Spleen (tissue), 11 donors: ENCODE measurements at regions not wholly inside any gene's neighbourhood (a gene's known extent, or its start where the extent isn't known, plus 50 kb on each side); places are given as distances from the start of the nearest gene placed in this dataset.
"Not testable (repeated sequence)": the region's sequence is repeated elsewhere in the genome, so short reads cannot be mapped to it uniquely, and the experiment has no call there.

Experiments used
- DNase-seq: peaks from one replicate; pipeline ENCODE4 v3.0.0-alpha.2; 2020
- H3K27ac ChIP-seq, 8 donors: fragments of 200-600 bp; sonication (generic) in 7 of 8; 1 replicate in 4 of 8; 2 replicates in 4 of 8; pipeline versions ENCODE4 v1.5.0 to v1.8.0; 2016 to 2021; ENCODE audit warnings: inconsistent platforms in 4 of 8, mild to moderate bottlenecking in 4 of 8, moderate library complexity in 1 of 8
- H3K27me3 ChIP-seq, 7 donors: fragments of 200-600 bp; sonication (generic) in 6 of 7; replicated peaks in 1 of 7; 1 replicate in 4 of 7; 2 replicates in 3 of 7; pipeline versions ENCODE4 v1.5.0 to v1.8.0; 2016 to 2021; ENCODE audit warnings: inconsistent platforms in 3 of 7, mild to moderate bottlenecking in 1 of 7
- H3K36me3 ChIP-seq, 6 donors: fragments of 200-600 bp; sonication (generic) in 5 of 6; 1 replicate in 4 of 6; 2 replicates in 2 of 6; pipeline versions ENCODE4 v1.5.0 to v1.8.0; 2016 to 2021; ENCODE audit warnings: inconsistent platforms in 2 of 6
- H3K4me1 ChIP-seq, 6 donors: fragments of 200-600 bp; sonication (generic) in 5 of 6; 1 replicate in 3 of 6; 2 replicates in 3 of 6; pipeline versions ENCODE4 v1.5.0 to v1.8.0; 2016 to 2021; ENCODE audit warnings: inconsistent platforms in 3 of 6
- H3K4me3 ChIP-seq, 8 donors: fragments of 200-600 bp; sonication (generic) in 7 of 8; 1 replicate in 4 of 8; 2 replicates in 4 of 8; pipeline versions ENCODE4 v1.5.0 to v1.8.0; 2016 to 2021; ENCODE audit warnings: inconsistent platforms in 4 of 8, mild to moderate bottlenecking in 4 of 8, moderate library complexity in 2 of 8
- H3K9me3 ChIP-seq, 8 donors: fragments of 200-600 bp; sonication (generic) in 7 of 8; 1 replicate in 4 of 8; 2 replicates in 4 of 8; pipeline versions ENCODE4 v1.5.0 to v1.8.0; 2016 to 2021; ENCODE audit warnings: inconsistent platforms in 4 of 8
- POLR2A ChIP-seq, 3 donors: fragments of 450-650 bp; IDR thresholded peaks; one replicate each; pipeline ENCODE4 v1.5.1; 2017; ENCODE audit warnings: antibody characterized with exemption in 3 of 3, mild to moderate bottlenecking in 1 of 3
- POLR2AphosphoS5 ChIP-seq, 3 donors: sonication (generic); formaldehyde crosslinking; IDR thresholded peaks; one replicate each; pipeline ENCODE4 v1.5.1; 2017; ENCODE audit warnings: antibody characterized with exemption in 3 of 3
- WGBS, 5 donors: extraction: QIAGEN DNeasy Blood & Tissue Kit in 3 of 5; methylation state at CpG; one replicate each; pipeline versions ENCODE4 v1.1.5 to v1.1.7; 2013 to 2018; 5-methylcytosine and 5-hydroxymethylcytosine counted together
- intact Hi-C: fragments of 100-400 bp; cut with DNase I; formaldehyde crosslinking; loops from one replicate; pipeline ENCODE4 v1.15.0; 2023; ENCODE audit warnings: low total_unique reads
- TF ChIP-seq, protein P1 (sequence below), 11 experiments: fragments of 200-600 bp in 7 of 11; fragments of 450-650 bp in 4 of 11; sonication (generic) in 4 of 11; IDR thresholded peaks in 8 of 11; conservative IDR thresholded peaks in 3 of 11; 1 replicate in 7 of 11; 2 replicates in 4 of 11; pipeline versions ENCODE4 v1.4.0 to v1.8.0; 2016 to 2021; ENCODE audit warnings: antibody characterized with exemption in 11 of 11, inconsistent platforms in 4 of 11, mild to moderate bottlenecking in 1 of 11
- donor health status: healthy with polysubstance abuse.
- donor health status: DM: no; HTN: no; CAD: no; lungs with moderate emphysema.
- donor health status: DM: no; HTN: no; CAD: no.
- donor health status: Bipolar disorder and iron deficiency.
- donor health status: healthy.
- donor health status: DM: no; HTN: no; CAD: no.
- donor health status: DM: yes; HTN: yes; CAD: no.

DNA sequence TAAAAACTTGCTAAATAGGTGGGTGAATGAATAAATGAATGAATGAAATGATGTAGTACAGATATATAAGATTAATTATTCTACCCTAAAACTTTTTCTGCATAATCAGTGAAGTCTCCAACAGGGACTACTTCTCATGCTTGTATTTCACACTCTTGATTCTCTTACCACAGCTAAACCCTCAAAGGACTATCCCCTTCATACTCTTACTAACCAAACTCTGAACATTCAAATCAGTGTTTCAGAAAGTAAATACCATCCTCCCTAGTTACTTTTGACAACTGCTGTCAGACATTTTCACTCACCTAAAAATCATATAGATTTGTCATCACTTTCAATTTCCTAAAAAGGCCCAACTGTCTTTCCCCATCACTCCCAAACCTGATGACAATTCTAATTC lies 234.3 kb upstream of the HHIP start:
- no peak for DNase-seq
- H3K27me3 ChIP-seq, result no peaks in the 10 kb centered on the region
- intact Hi-C loops, result no loop called here
- H3K27ac ChIP-seq, result no peak overlapping the region
- TF ChIP-seq, protein P1, sequence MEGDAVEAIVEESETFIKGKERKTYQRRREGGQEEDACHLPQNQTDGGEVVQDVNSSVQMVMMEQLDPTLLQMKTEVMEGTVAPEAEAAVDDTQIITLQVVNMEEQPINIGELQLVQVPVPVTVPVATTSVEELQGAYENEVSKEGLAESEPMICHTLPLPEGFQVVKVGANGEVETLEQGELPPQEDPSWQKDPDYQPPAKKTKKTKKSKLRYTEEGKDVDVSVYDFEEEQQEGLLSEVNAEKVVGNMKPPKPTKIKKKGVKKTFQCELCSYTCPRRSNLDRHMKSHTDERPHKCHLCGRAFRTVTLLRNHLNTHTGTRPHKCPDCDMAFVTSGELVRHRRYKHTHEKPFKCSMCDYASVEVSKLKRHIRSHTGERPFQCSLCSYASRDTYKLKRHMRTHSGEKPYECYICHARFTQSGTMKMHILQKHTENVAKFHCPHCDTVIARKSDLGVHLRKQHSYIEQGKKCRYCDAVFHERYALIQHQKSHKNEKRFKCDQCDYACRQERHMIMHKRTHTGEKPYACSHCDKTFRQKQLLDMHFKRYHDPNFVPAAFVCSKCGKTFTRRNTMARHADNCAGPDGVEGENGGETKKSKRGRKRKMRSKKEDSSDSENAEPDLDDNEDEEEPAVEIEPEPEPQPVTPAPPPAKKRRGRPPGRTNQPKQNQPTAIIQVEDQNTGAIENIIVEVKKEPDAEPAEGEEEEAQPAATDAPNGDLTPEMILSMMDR (IDR thresholded peaks at IDR 0.05 in 8 of 11, conservative IDR thresholded peaks at IDR 0.05 in 3 of 11), result no peak
- no peak for TF ChIP-seq POLR2A (IDR thresholded peaks at IDR 0.05)
- no peak for TF ChIP-seq POLR2AphosphoS5 (IDR thresholded peaks at IDR 0.05)
- no peaks in the 10 kb centered on the region for H3K36me3 ChIP-seq
- no peak overlapping the region for H3K4me3 ChIP-seq
- H3K9me3 ChIP-seq, result no peaks in the 10 kb centered on the region
- no peaks in the 10 kb centered on the region for H3K4me1 ChIP-seq

DNA sequence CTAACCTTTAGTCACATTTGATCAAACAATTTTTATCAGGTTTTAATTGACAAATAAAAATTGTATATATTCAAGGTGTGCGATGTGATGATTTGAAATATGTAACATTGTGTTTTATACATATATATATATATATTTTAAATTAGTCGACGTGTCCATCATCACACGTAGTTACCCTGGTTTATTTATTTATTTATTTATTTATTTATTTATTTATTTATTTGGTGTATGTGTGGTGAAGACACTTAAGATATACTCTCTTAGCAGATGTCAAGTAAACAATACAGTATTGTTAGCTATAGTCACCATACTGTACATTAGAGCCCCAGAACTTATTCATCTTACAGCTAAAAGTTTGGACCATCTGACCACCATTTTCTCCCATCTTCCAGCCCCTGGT lies 224.9 kb upstream of the HHIP start:
- no peak for DNase-seq

DNA sequence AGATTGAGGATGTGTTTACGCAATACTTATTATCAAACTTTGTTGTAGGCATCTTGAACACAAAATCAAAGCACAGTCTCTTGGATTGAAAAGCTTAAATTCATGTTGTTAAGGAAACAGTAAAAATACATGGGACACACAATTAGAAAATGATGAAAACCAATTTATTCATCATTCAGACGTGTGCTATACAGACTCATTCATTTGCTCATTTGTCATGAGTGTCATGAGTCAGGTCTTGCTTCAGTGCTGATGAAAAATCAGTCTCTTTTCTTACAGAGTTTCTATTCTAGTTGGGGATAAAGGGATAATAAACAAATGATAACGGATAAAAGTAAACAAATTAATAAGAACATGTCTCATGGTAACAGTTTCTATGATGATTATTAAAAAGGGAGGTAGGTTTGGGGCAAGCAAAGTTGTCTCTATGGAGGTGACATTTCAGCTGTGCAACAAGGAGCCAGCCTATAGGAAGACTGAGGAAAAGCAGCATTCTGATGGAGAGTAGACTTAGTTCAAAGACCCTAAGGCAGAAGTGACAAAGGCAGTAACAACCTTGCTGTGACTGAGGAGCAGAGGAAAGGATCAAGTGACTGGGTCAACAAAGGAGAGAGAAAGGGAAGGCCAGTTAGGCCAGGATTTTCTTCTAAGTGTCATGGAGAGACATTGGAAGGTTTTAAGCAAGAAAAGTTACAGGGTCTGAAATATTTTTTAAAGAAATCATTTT lies 224.0 kb upstream of the HHIP start:
- intact Hi-C loops, result no loop called here
- DNase-seq, result no peak
- Histone ChIP-seq H3K36me3 (no peaks in the 10 kb centered on the region), H3K9me3 (no peaks in the 10 kb centered on the region), H3K4me1 (no peaks in the 10 kb centered on the region), H3K4me3 (no peak overlapping the region), H3K27ac (no peak overlapping the region), H3K27me3 (no peaks in the 10 kb centered on the region)
- 64 to 81% (median 78%) methylated on average over 3 of the region's 3 CpGs for WGBS, 5 donors
- TF ChIP-seq, protein P1 (IDR thresholded peaks at IDR 0.05 in 8 of 11, conservative IDR thresholded peaks at IDR 0.05 in 3 of 11), result no peak
- TF ChIP-seq POLR2AphosphoS5 (IDR thresholded peaks at IDR 0.05), result no peak
- TF ChIP-seq POLR2A (IDR thresholded peaks at IDR 0.05), result no peak

More for the DNA sequence above, 224.9 kb upstream of the HHIP start:
- Histone ChIP-seq H3K27me3 (no peaks in the 10 kb centered on the region), H3K9me3 (no peaks in the 10 kb centered on the region), H3K4me3 (no peak overlapping the region), H3K27ac (no peak overlapping the region), H3K4me1 (no peaks in the 10 kb centered on the region), H3K36me3 (no peaks in the 10 kb centered on the region)
- intact Hi-C loops, result no loop called here
- TF ChIP-seq POLR2A (IDR thresholded peaks at IDR 0.05) (no peak), POLR2AphosphoS5 (IDR thresholded peaks at IDR 0.05) (no peak)
- TF ChIP-seq, protein P1 (IDR thresholded peaks at IDR 0.05 in 8 of 11, conservative IDR thresholded peaks at IDR 0.05 in 3 of 11), result no peak
- WGBS, 5 donors, result 89 to 96% (median 94%) methylated on average over 4 of the region's 4 CpGs

DNA sequence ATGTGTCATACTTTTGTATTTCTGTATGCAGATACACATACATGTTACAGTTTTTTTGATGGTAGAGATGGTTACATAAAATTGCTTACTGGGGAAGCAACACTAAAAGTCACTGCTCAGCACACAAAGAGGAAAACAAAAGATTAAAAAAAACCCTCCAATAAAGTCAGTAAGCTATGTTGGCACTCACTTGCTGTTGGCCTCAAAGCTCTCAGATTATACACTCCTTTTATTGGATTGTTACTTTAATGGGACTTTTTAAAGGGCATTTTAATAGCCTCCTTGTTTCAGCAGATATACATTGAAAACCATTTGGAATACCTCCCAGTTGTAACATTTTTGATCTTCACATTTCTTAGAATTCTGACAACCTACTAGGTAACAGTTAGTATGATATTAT lies 222.0 kb upstream of the HHIP start:
- TF ChIP-seq, protein P1 (IDR thresholded peaks at IDR 0.05 in 8 of 11, conservative IDR thresholded peaks at IDR 0.05 in 3 of 11), result no peak
- no peak for TF ChIP-seq POLR2AphosphoS5 (IDR thresholded peaks at IDR 0.05)
- TF ChIP-seq POLR2A (IDR thresholded peaks at IDR 0.05), result no peak
- no peaks in the 10 kb centered on the region for H3K27me3 ChIP-seq
- no peak overlapping the region for H3K4me3 ChIP-seq
- no peak for DNase-seq
- no peaks in the 10 kb centered on the region for H3K4me1 ChIP-seq
- no peak overlapping the region for H3K27ac ChIP-seq
- intact Hi-C loops, result no loop called here
- no peaks in the 10 kb centered on the region for H3K36me3 ChIP-seq
- no peaks in the 10 kb centered on the region for H3K9me3 ChIP-seq

DNA sequence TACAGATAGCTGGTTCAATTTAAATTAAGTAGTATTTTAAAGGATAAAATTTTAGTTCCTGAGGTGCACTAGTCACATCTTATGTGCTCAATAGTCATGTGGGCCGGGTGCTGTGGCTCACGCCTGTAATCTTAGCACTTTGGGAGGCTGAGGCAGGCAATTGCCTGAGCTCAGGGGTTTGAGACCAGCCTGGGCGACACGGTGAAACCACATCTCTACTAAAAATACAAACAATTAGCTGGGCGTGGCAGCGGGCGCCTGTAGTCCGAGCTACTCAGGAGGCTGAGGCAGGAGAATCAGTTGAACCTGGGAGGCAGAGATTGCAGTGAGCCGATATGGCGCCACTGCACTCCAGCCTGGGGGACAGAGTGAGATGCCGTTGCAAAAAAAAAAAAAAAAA lies 219.9 kb upstream of the HHIP start:
- intact Hi-C loops, DNase-seq, H3K4me3 ChIP-seq, H3K4me1 ChIP-seq, H3K36me3 ChIP-seq, H3K27ac ChIP-seq, H3K27me3 ChIP-seq, H3K9me3 ChIP-seq: not testable (repeated sequence)
- 88 to 96% (median 92%) methylated on average over 11 of the region's 11 CpGs for WGBS, 5 donors
